ENCODE measurements at regions not wholly inside any gene's neighbourhood (a gene's known extent, or its start where the extent isn't known, plus 50 kb on each side); places are given as distances from the start of the nearest gene placed in this dataset.

DNA sequence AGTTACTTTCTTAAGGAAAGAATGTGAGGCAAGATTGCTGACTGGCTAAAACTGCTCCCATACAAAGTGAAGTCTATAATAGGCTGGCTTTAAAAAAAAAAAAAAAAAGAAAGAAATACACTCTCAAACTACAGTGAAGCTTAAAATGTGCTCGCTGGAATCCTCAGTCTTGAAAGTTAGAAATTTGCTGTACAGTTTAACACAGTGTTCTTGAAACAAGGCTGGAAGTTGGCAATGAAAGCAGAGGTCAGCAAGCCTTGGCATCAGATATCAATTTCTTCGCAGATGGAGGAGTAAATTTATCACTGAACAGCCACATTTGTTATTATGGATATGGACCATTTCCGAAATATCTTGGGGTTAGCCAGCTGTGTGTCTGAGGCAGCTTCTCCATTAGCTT is 392.9 kb downstream of the ZNF516 start:
- TF ChIP-seq, protein P1, sequence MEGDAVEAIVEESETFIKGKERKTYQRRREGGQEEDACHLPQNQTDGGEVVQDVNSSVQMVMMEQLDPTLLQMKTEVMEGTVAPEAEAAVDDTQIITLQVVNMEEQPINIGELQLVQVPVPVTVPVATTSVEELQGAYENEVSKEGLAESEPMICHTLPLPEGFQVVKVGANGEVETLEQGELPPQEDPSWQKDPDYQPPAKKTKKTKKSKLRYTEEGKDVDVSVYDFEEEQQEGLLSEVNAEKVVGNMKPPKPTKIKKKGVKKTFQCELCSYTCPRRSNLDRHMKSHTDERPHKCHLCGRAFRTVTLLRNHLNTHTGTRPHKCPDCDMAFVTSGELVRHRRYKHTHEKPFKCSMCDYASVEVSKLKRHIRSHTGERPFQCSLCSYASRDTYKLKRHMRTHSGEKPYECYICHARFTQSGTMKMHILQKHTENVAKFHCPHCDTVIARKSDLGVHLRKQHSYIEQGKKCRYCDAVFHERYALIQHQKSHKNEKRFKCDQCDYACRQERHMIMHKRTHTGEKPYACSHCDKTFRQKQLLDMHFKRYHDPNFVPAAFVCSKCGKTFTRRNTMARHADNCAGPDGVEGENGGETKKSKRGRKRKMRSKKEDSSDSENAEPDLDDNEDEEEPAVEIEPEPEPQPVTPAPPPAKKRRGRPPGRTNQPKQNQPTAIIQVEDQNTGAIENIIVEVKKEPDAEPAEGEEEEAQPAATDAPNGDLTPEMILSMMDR (IDR thresholded peaks at IDR 0.05; ENCODE audit: insufficient read depth, low read length, poor library complexity, severe bottlenecking), result no peak
- no peak for TF ChIP-seq EZH2phosphoT487 (conservative IDR thresholded peaks at IDR 0.05; ENCODE audit: low read length)
